ENCODE measurements at regions not wholly inside any gene's neighbourhood (a gene's known extent, or its start where the extent isn't known, plus 50 kb on each side); places are given as distances from the start of the nearest gene placed in this dataset.
A peak's percentile ranks its signal among the peaks of the same experiment; 100 is the strongest.

DNA sequence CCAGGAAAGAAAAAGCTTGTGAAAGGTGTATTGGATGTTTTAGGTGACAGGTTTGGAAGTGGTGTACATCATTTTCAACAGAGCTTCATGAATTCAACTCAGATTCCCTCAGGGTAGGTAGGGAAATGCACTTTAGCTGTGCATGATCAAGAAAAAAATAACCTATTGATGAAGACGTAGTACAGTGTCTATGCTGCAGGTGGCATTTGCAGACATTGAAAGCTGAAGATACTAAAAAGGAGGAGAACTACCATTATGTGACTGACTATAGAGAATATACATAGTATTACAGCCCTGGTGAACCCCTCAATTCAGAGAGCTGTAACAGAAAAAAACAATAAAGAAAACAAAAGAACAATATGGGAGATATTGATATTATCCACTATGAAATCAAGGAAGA is 2344.7 kb upstream of the ACO1 start:
- Histone ChIP-seq H3K79me2 (ENCODE audit: control insufficient read depth, insufficient read depth, low read length) (no peaks in the 10 kb centered on the region), H4K20me1 (ENCODE audit: control insufficient read depth, insufficient read depth) (no peaks in the 10 kb centered on the region), H3K27ac (ENCODE audit: control insufficient read depth, insufficient read depth) (no peak overlapping the region), H3K36me3 (ENCODE audit: control insufficient read depth in 2 of 2, insufficient read depth in 2 of 2, low read length in 1 of 2) (no peaks in the 10 kb centered on the region), H3K9me3 (replicated peaks; ENCODE audit: control insufficient read depth, insufficient read depth, low read length) (no peaks in the 10 kb centered on the region), H3K9ac (ENCODE audit: control insufficient read depth, insufficient read depth, low read length) (no peak overlapping the region), H2AFZ (ENCODE audit: control insufficient read depth, low read depth, low read length) (no peak overlapping the region), H3K4me1 (ENCODE audit: control insufficient read depth, insufficient read depth, low read length) (no peaks in the 10 kb centered on the region), H3K4me3 (no peak overlapping the region), H3K4me2 (ENCODE audit: control insufficient read depth, insufficient read depth) (no peak overlapping the region), H3K27me3 (replicated peaks in 1 of 2; ENCODE audit: control insufficient read depth in 2 of 2, insufficient read depth in 2 of 2, low read length in 1 of 2) (no peaks in the 10 kb centered on the region)
- FAIRE-seq, result no peak
- peak; percentile 75 for ATAC-seq
- no TSS peak for BruUV-seq (replicated peaks)
- WGBS (ENCODE audit: insufficient coverage, insufficient replicate concordance, low lambda C conversion rate, missing lambda C conversion rate), result 71% methylated on average over 1 of the region's 1 CpG
- intact Hi-C loops (cut with micrococcal nuclease; ENCODE audit: unreplicated experiment), result no loop called here
- CTCF ChIA-PET, result interaction anchor here (0.5 to 1.0 kb wide), 2 partner anchors 10 to 162 kb away, joined by 3 read pairs; no protein-coding TSS in a partner anchor
- TF ChIP-seq, protein P1, sequence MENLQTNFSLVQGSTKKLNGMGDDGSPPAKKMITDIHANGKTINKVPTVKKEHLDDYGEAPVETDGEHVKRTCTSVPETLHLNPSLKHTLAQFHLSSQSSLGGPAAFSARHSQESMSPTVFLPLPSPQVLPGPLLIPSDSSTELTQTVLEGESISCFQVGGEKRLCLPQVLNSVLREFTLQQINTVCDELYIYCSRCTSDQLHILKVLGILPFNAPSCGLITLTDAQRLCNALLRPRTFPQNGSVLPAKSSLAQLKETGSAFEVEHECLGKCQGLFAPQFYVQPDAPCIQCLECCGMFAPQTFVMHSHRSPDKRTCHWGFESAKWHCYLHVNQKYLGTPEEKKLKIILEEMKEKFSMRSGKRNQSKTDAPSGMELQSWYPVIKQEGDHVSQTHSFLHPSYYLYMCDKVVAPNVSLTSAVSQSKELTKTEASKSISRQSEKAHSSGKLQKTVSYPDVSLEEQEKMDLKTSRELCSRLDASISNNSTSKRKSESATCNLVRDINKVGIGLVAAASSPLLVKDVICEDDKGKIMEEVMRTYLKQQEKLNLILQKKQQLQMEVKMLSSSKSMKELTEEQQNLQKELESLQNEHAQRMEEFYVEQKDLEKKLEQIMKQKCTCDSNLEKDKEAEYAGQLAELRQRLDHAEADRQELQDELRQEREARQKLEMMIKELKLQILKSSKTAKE (IDR thresholded peaks at IDR 0.05; ENCODE audit: low read depth, poor library complexity, severe bottlenecking), result no peak
- no peak for TF ChIP-seq TAF1 (IDR thresholded peaks at IDR 0.05; ENCODE audit: borderline replicate concordance, low read depth, low read length)
- TF ChIP-seq, protein P2, sequence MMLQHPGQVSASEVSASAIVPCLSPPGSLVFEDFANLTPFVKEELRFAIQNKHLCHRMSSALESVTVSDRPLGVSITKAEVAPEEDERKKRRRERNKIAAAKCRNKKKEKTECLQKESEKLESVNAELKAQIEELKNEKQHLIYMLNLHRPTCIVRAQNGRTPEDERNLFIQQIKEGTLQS (IDR thresholded peaks at IDR 0.05; ENCODE audit: borderline replicate concordance, extremely low read depth, low read depth, low read length), result no peak
- RAD21 ChIA-PET (ENCODE audit: unreplicated experiment), result interaction anchor here (0.7 kb wide), 1 partner anchor 365 kb away, joined by 3 read pairs; no protein-coding TSS in a partner anchor
- DNase-seq (ENCODE audit: low read depth, low spot score), result no peak
- POLR2A ChIA-PET, result no interaction called here
- in situ Hi-C loops (cut with MboI), result no loop called here
- SMC1A ChIA-PET (ENCODE audit: uncharacterized antibody, unreplicated experiment), result no interaction called here

DNA sequence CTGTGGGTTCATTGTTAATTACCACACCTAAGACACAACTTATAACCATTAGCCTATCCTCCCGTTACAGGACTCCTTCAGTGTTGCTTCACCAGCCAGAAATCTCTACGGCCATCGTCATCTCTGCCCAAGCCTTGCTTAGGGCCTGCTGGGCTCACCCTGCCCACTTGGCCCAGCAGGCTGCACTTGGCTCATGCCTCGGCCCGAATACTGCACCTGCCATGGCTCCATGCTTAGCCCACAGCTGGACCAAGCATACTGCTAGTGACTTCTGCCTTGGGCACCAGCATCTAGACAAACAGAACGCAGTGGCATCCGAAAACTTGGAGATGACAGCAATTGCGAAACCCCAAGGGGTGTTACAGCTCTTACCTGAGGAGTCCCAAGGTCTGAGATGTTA is 2336.0 kb upstream of the ACO1 start:
- Histone ChIP-seq H2AFZ (ENCODE audit: control insufficient read depth, low read depth, low read length) (no peak overlapping the region), H3K9me3 (replicated peaks; ENCODE audit: control insufficient read depth, insufficient read depth, low read length) (no peaks in the 10 kb centered on the region), H3K79me2 (ENCODE audit: control insufficient read depth, insufficient read depth, low read length) (no peaks in the 10 kb centered on the region), H3K36me3 (ENCODE audit: control insufficient read depth in 2 of 2, insufficient read depth in 2 of 2, low read length in 1 of 2) (no peaks in the 10 kb centered on the region), H4K20me1 (ENCODE audit: control insufficient read depth, insufficient read depth) (no peaks in the 10 kb centered on the region), H3K27ac (ENCODE audit: control insufficient read depth, insufficient read depth) (no peak overlapping the region), H3K9ac (ENCODE audit: control insufficient read depth, insufficient read depth, low read length) (no peak overlapping the region), H3K27me3 (replicated peaks in 1 of 2; ENCODE audit: control insufficient read depth in 2 of 2, insufficient read depth in 2 of 2, low read length in 1 of 2) (no peaks in the 10 kb centered on the region), H3K4me2 (ENCODE audit: control insufficient read depth, insufficient read depth) (no peak overlapping the region), H3K4me1 (ENCODE audit: control insufficient read depth, insufficient read depth, low read length) (no peaks in the 10 kb centered on the region), H3K4me3 (no peak overlapping the region)
- POLR2A ChIA-PET, result no interaction called here
- no TSS peak for BruUV-seq (replicated peaks)
- WGBS (ENCODE audit: insufficient coverage, insufficient replicate concordance, low lambda C conversion rate, missing lambda C conversion rate), result 22% methylated on average over 8 of the region's 8 CpGs
- CTCF ChIA-PET, result interaction anchor here (1.3 kb wide), 1 partner anchor 184 kb away, joined by 4 read pairs; no protein-coding TSS in a partner anchor
- DNase-seq (ENCODE audit: low read depth, low spot score) (no peak), ATAC-seq (no peak), FAIRE-seq (no peak)
- RAD21 ChIA-PET (ENCODE audit: unreplicated experiment), result no interaction called here
- intact Hi-C loops (cut with micrococcal nuclease; ENCODE audit: unreplicated experiment), result no loop called here
- TF ChIP-seq ASH2L (IDR thresholded peaks at IDR 0.05; ENCODE audit: borderline replicate concordance, low read depth) (no peak), ZNF622 (IDR thresholded peaks at IDR 0.05) (no peak), ZNF217 (IDR thresholded peaks at IDR 0.05) (no peak)
- TF ChIP-seq, protein P3, sequence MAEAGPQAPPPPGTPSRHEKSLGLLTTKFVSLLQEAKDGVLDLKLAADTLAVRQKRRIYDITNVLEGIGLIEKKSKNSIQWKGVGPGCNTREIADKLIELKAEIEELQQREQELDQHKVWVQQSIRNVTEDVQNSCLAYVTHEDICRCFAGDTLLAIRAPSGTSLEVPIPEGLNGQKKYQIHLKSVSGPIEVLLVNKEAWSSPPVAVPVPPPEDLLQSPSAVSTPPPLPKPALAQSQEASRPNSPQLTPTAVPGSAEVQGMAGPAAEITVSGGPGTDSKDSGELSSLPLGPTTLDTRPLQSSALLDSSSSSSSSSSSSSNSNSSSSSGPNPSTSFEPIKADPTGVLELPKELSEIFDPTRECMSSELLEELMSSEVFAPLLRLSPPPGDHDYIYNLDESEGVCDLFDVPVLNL (IDR thresholded peaks at IDR 0.05; ENCODE audit: low read depth, low read length), result no peak
- TF ChIP-seq, protein P4, sequence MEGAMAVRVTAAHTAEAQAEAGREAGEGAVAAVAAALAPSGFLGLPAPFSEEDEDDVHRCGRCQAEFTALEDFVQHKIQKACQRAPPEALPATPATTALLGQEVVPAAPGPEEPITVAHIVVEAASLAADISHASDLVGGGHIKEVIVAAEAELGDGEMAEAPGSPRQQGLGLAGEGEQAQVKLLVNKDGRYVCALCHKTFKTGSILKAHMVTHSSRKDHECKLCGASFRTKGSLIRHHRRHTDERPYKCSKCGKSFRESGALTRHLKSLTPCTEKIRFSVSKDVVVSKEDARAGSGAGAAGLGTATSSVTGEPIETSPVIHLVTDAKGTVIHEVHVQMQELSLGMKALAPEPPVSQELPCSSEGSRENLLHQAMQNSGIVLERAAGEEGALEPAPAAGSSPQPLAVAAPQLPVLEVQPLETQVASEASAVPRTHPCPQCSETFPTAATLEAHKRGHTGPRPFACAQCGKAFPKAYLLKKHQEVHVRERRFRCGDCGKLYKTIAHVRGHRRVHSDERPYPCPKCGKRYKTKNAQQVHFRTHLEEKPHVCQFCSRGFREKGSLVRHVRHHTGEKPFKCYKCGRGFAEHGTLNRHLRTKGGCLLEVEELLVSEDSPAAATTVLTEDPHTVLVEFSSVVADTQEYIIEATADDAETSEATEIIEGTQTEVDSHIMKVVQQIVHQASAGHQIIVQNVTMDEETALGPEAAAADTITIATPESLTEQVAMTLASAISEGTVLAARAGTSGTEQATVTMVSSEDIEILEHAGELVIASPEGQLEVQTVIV (IDR thresholded peaks at IDR 0.05; ENCODE audit: borderline replicate concordance, partially characterized antibody), result no peak
- TF ChIP-seq, protein P5, sequence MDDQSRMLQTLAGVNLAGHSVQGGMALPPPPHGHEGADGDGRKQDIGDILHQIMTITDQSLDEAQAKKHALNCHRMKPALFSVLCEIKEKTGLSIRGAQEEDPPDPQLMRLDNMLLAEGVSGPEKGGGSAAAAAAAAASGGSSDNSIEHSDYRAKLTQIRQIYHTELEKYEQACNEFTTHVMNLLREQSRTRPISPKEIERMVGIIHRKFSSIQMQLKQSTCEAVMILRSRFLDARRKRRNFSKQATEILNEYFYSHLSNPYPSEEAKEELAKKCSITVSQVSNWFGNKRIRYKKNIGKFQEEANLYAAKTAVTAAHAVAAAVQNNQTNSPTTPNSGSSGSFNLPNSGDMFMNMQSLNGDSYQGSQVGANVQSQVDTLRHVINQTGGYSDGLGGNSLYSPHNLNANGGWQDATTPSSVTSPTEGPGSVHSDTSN (IDR thresholded peaks at IDR 0.05; ENCODE audit: insufficient replicate concordance, low read depth, low read length), result no peak
- in situ Hi-C loops (cut with MboI), result no loop called here
- SMC1A ChIA-PET (ENCODE audit: uncharacterized antibody, unreplicated experiment), result no interaction called here
